Tibial nerve (tissue), 4 donors: ENCODE measurements at regions not wholly inside any gene's neighbourhood (a gene's known extent, or its start where the extent isn't known, plus 50 kb on each side); places are given as distances from the start of the nearest gene placed in this dataset.

Experiments
- EP300 ChIP-seq, 2 donors: sonication (generic); formaldehyde crosslinking; IDR thresholded peaks; one replicate each; pipeline ENCODE4 v1.6.1; 2017; ENCODE audit warnings: antibody characterized with exemption in 2 of 2, mild to moderate bottlenecking in 1 of 2
- POLR2A ChIP-seq, 2 donors: fragments of 450-650 bp; IDR thresholded peaks; one replicate each; pipeline ENCODE4 v1.6.1; 2017; ENCODE audit warnings: antibody characterized with exemption in 2 of 2, mild to moderate bottlenecking in 2 of 2, moderate library complexity in 2 of 2
- TF ChIP-seq, protein P1 (sequence below), 5 experiments: fragments of 200-600 bp in 3 of 5; fragments of 450-650 bp in 2 of 5; sonication (generic) in 3 of 5; IDR thresholded peaks; one replicate each; pipeline ENCODE4 v1.5.1; 2016 to 2019; ENCODE audit warnings: antibody characterized with exemption in 5 of 5, mild to moderate bottlenecking in 3 of 5, moderate library complexity in 2 of 5

- TF ChIP-seq, protein P1, sequence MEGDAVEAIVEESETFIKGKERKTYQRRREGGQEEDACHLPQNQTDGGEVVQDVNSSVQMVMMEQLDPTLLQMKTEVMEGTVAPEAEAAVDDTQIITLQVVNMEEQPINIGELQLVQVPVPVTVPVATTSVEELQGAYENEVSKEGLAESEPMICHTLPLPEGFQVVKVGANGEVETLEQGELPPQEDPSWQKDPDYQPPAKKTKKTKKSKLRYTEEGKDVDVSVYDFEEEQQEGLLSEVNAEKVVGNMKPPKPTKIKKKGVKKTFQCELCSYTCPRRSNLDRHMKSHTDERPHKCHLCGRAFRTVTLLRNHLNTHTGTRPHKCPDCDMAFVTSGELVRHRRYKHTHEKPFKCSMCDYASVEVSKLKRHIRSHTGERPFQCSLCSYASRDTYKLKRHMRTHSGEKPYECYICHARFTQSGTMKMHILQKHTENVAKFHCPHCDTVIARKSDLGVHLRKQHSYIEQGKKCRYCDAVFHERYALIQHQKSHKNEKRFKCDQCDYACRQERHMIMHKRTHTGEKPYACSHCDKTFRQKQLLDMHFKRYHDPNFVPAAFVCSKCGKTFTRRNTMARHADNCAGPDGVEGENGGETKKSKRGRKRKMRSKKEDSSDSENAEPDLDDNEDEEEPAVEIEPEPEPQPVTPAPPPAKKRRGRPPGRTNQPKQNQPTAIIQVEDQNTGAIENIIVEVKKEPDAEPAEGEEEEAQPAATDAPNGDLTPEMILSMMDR (IDR thresholded peaks at IDR 0.05): no peak
- no peak for TF ChIP-seq POLR2A (IDR thresholded peaks at IDR 0.05)
- no peak for TF ChIP-seq EP300 (IDR thresholded peaks at IDR 0.05)
Measured at GRCh38 chr16:22973522-22973921, 159.6 kb downstream of the HS3ST2 start.
